RWPE1 (cell line): ENCODE measurements at regions not wholly inside any gene's neighbourhood (a gene's known extent, or its start where the extent isn't known, plus 50 kb on each side); places are given as distances from the start of the nearest gene placed in this dataset.

Source experiments
- CTCF ChIA-PET: fragments of 350-600 bp; sonication (Branson Sonifier 250); formaldehyde crosslinking; extraction: SDS; loops from one replicate; lab custom pipeline; 2021; lab: Yijun Ruan, JAX
- POLR2A ChIA-PET: fragments of 400-600 bp; formaldehyde crosslinking; extraction: SDS; loops from one replicate; lab custom pipeline; 2020; ENCODE audit warnings: antibody characterized with exemption; ENCODE audit not compliant: low non-redundant PET; lab: Yijun Ruan, JAX
- DNase-seq: peaks from one replicate; pipeline ENCODE4 v3.0.0; 2012; ENCODE audit warnings: low spot score
- H3K27ac ChIP-seq: fragments of 450-650 bp; 2 replicates; pipeline ENCODE4 v1.5.1; 2017
- CTCF ChIP-seq: fragments of 450-650 bp; conservative IDR thresholded peaks from 2 replicates; pipeline ENCODE4 v1.5.1; 2017; ENCODE audit warnings: low read depth, mild to moderate bottlenecking

- POLR2A ChIA-PET: no interaction called here
- CTCF ChIA-PET: no interaction called here
- TF ChIP-seq CTCF: no peak
Observed at GRCh38 chr12:60152756-60153155, 556.9 kb downstream of the SLC16A7 start.

GRCh38 chr12:60159761-60160160 lies 563.9 kb downstream of the SLC16A7 start:
- DNase-seq: no peak
- no peak for TF ChIP-seq CTCF
- ChIA-PET CTCF (no interaction called here), POLR2A (no interaction called here)
- no peak overlapping the region for H3K27ac ChIP-seq

More at GRCh38 chr12:60152756-60153155, 556.9 kb downstream of the SLC16A7 start:
- DNase-seq: peak; percentile 40
- H3K27ac ChIP-seq: no peak overlapping the region

GRCh38 chr12:60162988-60163720 lies 567.3 kb downstream of the SLC16A7 start:
- ChIA-PET POLR2A (no interaction called here), CTCF (no interaction called here)
- no peak overlapping the region for H3K27ac ChIP-seq
- no peak for DNase-seq
- TF ChIP-seq CTCF: no peak

- CTCF ChIA-PET: no interaction called here
- POLR2A ChIA-PET: no interaction called here
- H3K27ac ChIP-seq: no peak overlapping the region
- no peak for TF ChIP-seq CTCF
- DNase-seq: no peak
Observed at GRCh38 chr12:60165781-60166180, 570.0 kb downstream of the SLC16A7 start.

- ChIA-PET CTCF (no interaction called here), POLR2A (no interaction called here)
- no peak for TF ChIP-seq CTCF
- no peak overlapping the region for H3K27ac ChIP-seq
- DNase-seq: no peak
Observed at GRCh38 chr12:60168441-60168840, 572.6 kb downstream of the SLC16A7 start.

GRCh38 chr12:60169904-60170303 lies 574.1 kb downstream of the SLC16A7 start:
- no peak for DNase-seq
- ChIA-PET POLR2A (no interaction called here), CTCF (interaction anchor here (0.7 kb wide), 1 partner anchor 15 kb away, joined by 5 read pairs; no protein-coding TSS in a partner anchor)
- no peak for TF ChIP-seq CTCF
- no peak overlapping the region for H3K27ac ChIP-seq
